DND-41 (cell line): ENCODE measurements at regions not wholly inside any gene's neighbourhood (a gene's known extent, or its start where the extent isn't known, plus 50 kb on each side); places are given as distances from the start of the nearest gene placed in this dataset.

Experiments
- ATAC-seq: fragments of 200-7000 bp; cut with Tn5 transposase; 3 replicates; pipeline ENCODE4 v1.9.1; 2021; ENCODE audit warnings: low read depth; ENCODE audit not compliant: insufficient read depth
- DNase-seq: peaks from one replicate; pipeline ENCODE4 v3.0.0-alpha.2; 2020
- H2AFZ ChIP-seq: 2 replicates; pipeline ENCODE4 v1.6.0; 2012; ENCODE audit warnings: low read depth, low read length
- H3K27ac ChIP-seq: 2 replicates; pipeline ENCODE4 v1.5.1; 2012; ENCODE audit warnings: low read length, inconsistent platforms
- H3K27me3 ChIP-seq: fragments of 200-600 bp; sonication (generic); 2 replicates; pipeline ENCODE4 v1.6.0; 2012; ENCODE audit warnings: low read length, mild to moderate bottlenecking, inconsistent platforms; ENCODE audit not compliant: insufficient read depth, poor library complexity
- H3K36me3 ChIP-seq: 2 replicates; pipeline ENCODE4 v1.5.1; 2012; ENCODE audit warnings: low read length, inconsistent platforms; ENCODE audit not compliant: insufficient read depth
- H3K4me1 ChIP-seq: 2 replicates; pipeline ENCODE4 v1.5.1; 2012; ENCODE audit warnings: mild to moderate bottlenecking, low read length; ENCODE audit not compliant: insufficient read depth
- H3K4me2 ChIP-seq: 2 replicates; pipeline ENCODE4 v1.6.0; 2012; ENCODE audit warnings: mild to moderate bottlenecking, moderate library complexity, low read length, inconsistent platforms; ENCODE audit not compliant: insufficient read depth
- H3K4me3 ChIP-seq, 2 experiments: fragments of 200-600 bp in 1 of 2; shearing (Covaris generic) in 1 of 2; 2 replicates each; pipeline ENCODE4 v1.5.1; 2012 to 2016; ENCODE audit warnings: inconsistent platforms in 2 of 2, low read length in 2 of 2, mild to moderate bottlenecking in 2 of 2, low read depth in 1 of 2, moderate library complexity in 1 of 2
- H3K79me2 ChIP-seq: 2 replicates; pipeline ENCODE4 v1.6.0; 2012; ENCODE audit warnings: low read length, inconsistent platforms; ENCODE audit not compliant: insufficient read depth
- H3K9ac ChIP-seq: 2 replicates; pipeline ENCODE4 v1.6.0; 2012; ENCODE audit warnings: low read depth, mild to moderate bottlenecking, inconsistent platforms, low read length, moderate library complexity
- H3K9me3 ChIP-seq: 2 replicates; pipeline ENCODE4 v1.5.1; 2012; ENCODE audit warnings: low read length, moderate library complexity, mild to moderate bottlenecking, inconsistent platforms; ENCODE audit not compliant: insufficient read depth, severe bottlenecking
- H4K20me1 ChIP-seq: 2 replicates; pipeline ENCODE4 v1.6.0; 2012; ENCODE audit warnings: low read length; ENCODE audit not compliant: insufficient read depth
- CTCF ChIP-seq: IDR thresholded peaks from 2 replicates; pipeline ENCODE4 v1.5.1; 2012; ENCODE audit warnings: borderline replicate concordance, low read length, moderate library complexity, mild to moderate bottlenecking; ENCODE audit not compliant: poor library complexity, severe bottlenecking; ENCODE audit errors: extremely low read depth
- EZH2 ChIP-seq: IDR thresholded peaks from 3 replicates; pipeline ENCODE4 v1.6.1; 2012; ENCODE audit warnings: borderline replicate concordance, low read depth, mild to moderate bottlenecking, moderate library complexity, low read length, inconsistent platforms; ENCODE audit not compliant: severe bottlenecking

- Histone ChIP-seq H3K27me3 (no peaks in the 10 kb centered on the region), H3K4me1 (peaks cover 12% of the 10 kb centered on the region), H3K9me3 (no peaks in the 10 kb centered on the region), H4K20me1 (no peaks in the 10 kb centered on the region), H3K36me3 (no peaks in the 10 kb centered on the region), H3K9ac (no peak overlapping the region), H2AFZ (no peak overlapping the region), H3K4me2 (no peak overlapping the region), H3K4me3 (no peak overlapping the region), H3K27ac (no peak overlapping the region), H3K79me2 (no peaks in the 10 kb centered on the region)
- DNase-seq (no peak), ATAC-seq (no peak)
- no peak for TF ChIP-seq EZH2
- TF ChIP-seq CTCF, result no peak
These were observed 393.8 kb downstream of the GADD45G start for GRCh38 chr9:89998633-89999032.

- Histone ChIP-seq H3K4me3 (no peak overlapping the region), H3K9ac (no peak overlapping the region), H2AFZ (no peak overlapping the region), H3K27me3 (no peaks in the 10 kb centered on the region), H3K4me1 (peaks cover 12% of the 10 kb centered on the region), H3K36me3 (no peaks in the 10 kb centered on the region), H4K20me1 (no peaks in the 10 kb centered on the region), H3K27ac (no peak overlapping the region), H3K79me2 (no peaks in the 10 kb centered on the region), H3K9me3 (no peaks in the 10 kb centered on the region), H3K4me2 (0 out of 2 replicates have a peak overlapping the region, but pooled peaks have one; percentile 44)
- ATAC-seq (peak; percentile 12; the same call in 1 of the 3 replicates), DNase-seq (no peak)
- TF ChIP-seq CTCF (no peak), EZH2 (no peak)
These were observed 394.3 kb downstream of the GADD45G start for GRCh38 chr9:89999176-89999533.

- no peaks in the 10 kb centered on the region for H3K79me2 ChIP-seq
- ATAC-seq, result peak; percentile 97
- H3K9me3 ChIP-seq, result no peaks in the 10 kb centered on the region
- H3K9ac ChIP-seq, result no peak overlapping the region
- peaks cover 12% of the 10 kb centered on the region for H3K4me1 ChIP-seq
- H2AFZ ChIP-seq, result no peak overlapping the region; the same call in 1 of the 2 replicates
- H3K4me2 ChIP-seq, result peak overlapping the region; percentile 44; the same call in 1 of the 2 replicates
- no peaks in the 10 kb centered on the region for H3K36me3 ChIP-seq
- no peak overlapping the region for H3K4me3 ChIP-seq
- H4K20me1 ChIP-seq, result no peaks in the 10 kb centered on the region
- H3K27me3 ChIP-seq, result no peaks in the 10 kb centered on the region
- TF ChIP-seq CTCF, result no peak
- no peak for TF ChIP-seq EZH2
- peak; percentile 71 for DNase-seq
- no peak overlapping the region for H3K27ac ChIP-seq
These were observed 394.9 kb downstream of the GADD45G start for GRCh38 chr9:89999534-90000370.
